Epithelial cell of esophagus (primary cell): ENCODE measurements at regions not wholly inside any gene's neighbourhood (a gene's known extent, or its start where the extent isn't known, plus 50 kb on each side); places are given as distances from the start of the nearest gene placed in this dataset.

Experiments
- DNase-seq: peaks from one replicate; pipeline ENCODE4 v3.0.0; 2010; ENCODE audit warnings: low read depth
- H3K4me3 ChIP-seq: 2 replicates; pipeline ENCODE4 v1.5.1; 2011; ENCODE audit warnings: mild to moderate bottlenecking, low read length, control low read depth
- TF ChIP-seq, protein P1 (sequence below): IDR thresholded peaks from 2 replicates; pipeline ENCODE4 v1.5.1; 2011; ENCODE audit warnings: low read depth, mild to moderate bottlenecking, low read length, control low read depth, inconsistent platforms; ENCODE audit not compliant: insufficient read depth; ENCODE audit errors: missing control alignments

- H3K4me3 ChIP-seq, result no peak overlapping the region
- TF ChIP-seq, protein P1, sequence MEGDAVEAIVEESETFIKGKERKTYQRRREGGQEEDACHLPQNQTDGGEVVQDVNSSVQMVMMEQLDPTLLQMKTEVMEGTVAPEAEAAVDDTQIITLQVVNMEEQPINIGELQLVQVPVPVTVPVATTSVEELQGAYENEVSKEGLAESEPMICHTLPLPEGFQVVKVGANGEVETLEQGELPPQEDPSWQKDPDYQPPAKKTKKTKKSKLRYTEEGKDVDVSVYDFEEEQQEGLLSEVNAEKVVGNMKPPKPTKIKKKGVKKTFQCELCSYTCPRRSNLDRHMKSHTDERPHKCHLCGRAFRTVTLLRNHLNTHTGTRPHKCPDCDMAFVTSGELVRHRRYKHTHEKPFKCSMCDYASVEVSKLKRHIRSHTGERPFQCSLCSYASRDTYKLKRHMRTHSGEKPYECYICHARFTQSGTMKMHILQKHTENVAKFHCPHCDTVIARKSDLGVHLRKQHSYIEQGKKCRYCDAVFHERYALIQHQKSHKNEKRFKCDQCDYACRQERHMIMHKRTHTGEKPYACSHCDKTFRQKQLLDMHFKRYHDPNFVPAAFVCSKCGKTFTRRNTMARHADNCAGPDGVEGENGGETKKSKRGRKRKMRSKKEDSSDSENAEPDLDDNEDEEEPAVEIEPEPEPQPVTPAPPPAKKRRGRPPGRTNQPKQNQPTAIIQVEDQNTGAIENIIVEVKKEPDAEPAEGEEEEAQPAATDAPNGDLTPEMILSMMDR, result no peak
- no peak for DNase-seq
Measured at GRCh38 chr15:35931799-35932341, 385.9 kb upstream of the DPH6 start.

DNA sequence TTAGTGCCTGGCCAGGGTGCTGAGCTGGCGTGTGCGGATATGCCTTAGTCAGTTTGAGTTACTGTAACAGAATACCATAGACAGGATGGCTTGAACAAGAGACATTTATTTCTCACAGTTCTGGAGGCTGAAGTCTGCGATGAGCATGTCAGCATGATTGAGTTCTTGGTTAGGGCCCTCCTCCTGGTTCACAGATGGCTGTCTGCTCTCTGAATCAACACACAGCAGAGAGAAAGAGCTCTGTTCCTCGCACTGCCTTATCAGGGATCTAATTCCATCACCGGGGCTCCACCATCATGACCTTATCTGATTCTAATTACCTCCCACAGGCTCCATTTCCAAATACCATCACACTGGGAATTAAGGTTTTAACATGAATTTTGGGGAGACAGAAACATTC lies 386.6 kb upstream of the DPH6 start:
- no peak overlapping the region for H3K4me3 ChIP-seq
- DNase-seq, result no peak
- TF ChIP-seq, protein P1, result no peak

DNA sequence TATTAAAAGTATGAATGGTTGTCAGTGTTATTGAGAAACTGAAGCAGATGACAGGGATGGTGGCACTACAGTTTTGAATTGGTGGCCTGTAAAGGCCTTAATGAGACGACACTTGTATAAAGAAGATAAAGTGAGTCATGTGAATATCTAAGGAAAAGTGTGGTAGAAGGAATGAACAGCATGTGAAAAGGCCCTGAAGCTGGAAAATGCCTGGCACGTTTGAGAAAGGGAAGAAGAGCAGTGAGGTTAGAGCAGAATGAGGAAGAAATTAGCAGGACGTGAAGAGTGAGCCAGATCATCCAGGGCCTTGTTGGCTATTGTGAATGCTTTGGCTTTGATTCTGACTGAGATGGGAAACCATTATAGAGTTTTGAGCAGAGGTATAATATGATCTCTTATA lies 387.6 kb upstream of the DPH6 start:
- DNase-seq, result no peak
- TF ChIP-seq, protein P1, result no peak
- H3K4me3 ChIP-seq, result no peak overlapping the region

- no peak overlapping the region for H3K4me3 ChIP-seq
- TF ChIP-seq, protein P1, result no peak
- no peak for DNase-seq
Measured at GRCh38 chr15:35934383-35935049, 388.6 kb upstream of the DPH6 start.

DNA sequence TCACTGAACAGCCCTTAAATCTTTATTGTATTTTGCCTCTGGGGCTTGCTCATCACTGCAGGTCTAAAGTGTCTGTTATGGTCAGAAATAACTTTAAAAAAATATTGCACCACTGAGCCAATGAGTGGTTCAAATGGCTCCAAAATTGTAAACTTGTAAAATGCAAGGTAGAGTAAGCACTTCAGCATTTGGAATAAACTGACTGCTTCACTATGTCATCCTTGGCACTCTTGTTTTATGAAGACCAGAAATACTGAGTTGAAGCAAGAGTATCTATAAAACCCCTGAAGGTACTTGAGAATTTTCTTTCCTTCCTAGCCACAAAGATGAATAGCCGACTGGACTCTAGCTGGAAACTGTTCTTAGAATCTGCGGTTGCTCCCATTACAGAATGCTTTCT lies 390.3 kb upstream of the DPH6 start:
- no peak for DNase-seq
- TF ChIP-seq, protein P1, result no peak
- H3K4me3 ChIP-seq, result no peak overlapping the region

DNA sequence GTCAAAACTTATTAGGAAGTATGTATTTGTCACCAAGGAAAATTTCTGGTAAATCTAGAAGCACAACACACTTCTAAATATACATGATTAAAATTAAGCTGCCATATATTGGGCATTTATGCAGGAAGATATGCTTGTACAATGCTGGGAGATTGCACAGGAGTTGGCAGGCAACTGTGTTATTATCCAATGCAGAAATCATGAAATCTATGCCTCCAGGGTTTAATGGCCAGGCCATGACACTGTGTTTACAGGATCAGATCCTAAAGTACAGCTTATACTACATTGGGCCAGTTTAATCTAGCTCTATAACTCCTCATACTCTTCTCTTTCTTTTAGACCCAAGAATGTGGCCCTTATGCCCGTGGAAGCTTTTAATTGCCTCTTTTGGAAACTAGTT lies 391.4 kb upstream of the DPH6 start:
- no peak overlapping the region for H3K4me3 ChIP-seq
- TF ChIP-seq, protein P1, result no peak
- DNase-seq, result no peak

DNA sequence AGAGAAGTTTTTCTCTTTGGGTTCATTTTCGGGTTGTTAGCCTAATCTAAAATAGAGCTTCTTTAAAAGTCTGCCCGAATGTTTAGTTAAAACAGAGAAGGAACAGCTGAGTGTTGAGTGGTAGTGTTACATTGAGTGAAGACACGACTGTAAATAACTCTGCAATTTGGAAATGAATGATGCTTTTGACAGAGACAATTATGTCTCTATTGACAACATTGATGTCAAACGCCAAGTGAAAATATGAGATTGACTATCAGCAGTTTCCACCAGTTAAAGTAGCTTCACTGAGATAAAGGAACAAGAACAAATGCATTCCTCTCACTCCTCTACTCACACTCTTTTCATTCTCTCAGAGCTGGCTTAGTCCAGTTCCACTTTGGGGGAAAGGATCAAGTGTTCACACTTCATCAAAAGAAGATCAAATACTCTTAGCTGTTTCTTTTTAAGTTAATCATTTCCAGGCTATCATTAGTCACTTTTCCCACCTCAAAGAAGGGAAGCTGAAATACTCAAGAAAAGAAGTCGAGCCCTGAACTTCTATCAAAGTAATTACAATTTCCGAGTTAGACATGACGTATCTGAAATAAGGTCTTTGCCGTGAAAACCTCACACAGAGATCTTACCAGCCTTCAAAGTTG lies 399.1 kb upstream of the DPH6 start:
- TF ChIP-seq, protein P1, result no peak
- H3K4me3 ChIP-seq, result no peak overlapping the region
- DNase-seq, result no peak
